ENCODE measurements at regions not wholly inside any gene's neighbourhood (a gene's known extent, or its start where the extent isn't known, plus 50 kb on each side); places are given as distances from the start of the nearest gene placed in this dataset.

- TF ChIP-seq CTCF (conservative IDR thresholded peaks at IDR 0.05; ENCODE audit: low read length), result no peak
- TF ChIP-seq EZH2phosphoT487 (IDR thresholded peaks at IDR 0.05; ENCODE audit: borderline replicate concordance), result no peak
Measured at GRCh38 chr9:106738109-106738508, 124.9 kb upstream of the ZNF462 start.

Data from Loucy (cell line).